HG03432 (cell line): ENCODE measurements at regions not wholly inside any gene's neighbourhood (a gene's known extent, or its start where the extent isn't known, plus 50 kb on each side); places are given as distances from the start of the nearest gene placed in this dataset.

Source experiments
- ATAC-seq: cut with Tn5 transposase; IDR thresholded peaks from one replicate; pipeline ENCODE4 v1.9.1; 2021; ENCODE audit warnings: mild to moderate bottlenecking, moderate library complexity; ENCODE audit not compliant: unreplicated experiment

DNA sequence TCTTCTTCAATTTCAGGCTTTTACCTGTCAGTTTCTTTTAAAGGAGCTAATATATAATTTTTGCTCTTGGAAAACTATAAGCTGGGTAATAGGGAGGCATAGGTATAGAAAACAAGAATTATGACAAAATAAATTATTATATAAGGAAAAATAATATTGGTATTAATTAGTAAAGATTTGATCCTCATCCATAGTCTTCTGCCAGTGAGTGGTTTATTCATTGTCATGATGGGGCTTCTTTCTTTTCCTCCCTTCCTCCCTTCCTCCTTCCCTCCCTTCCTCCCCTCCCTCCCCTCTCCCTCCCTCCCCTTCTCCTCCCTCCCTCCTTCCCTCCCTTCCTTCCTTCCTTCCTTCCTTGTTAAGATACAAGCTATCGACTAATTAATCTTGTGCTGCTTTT lies 698.6 kb downstream of the SORCS3 start:
- ATAC-seq, result no peak

DNA sequence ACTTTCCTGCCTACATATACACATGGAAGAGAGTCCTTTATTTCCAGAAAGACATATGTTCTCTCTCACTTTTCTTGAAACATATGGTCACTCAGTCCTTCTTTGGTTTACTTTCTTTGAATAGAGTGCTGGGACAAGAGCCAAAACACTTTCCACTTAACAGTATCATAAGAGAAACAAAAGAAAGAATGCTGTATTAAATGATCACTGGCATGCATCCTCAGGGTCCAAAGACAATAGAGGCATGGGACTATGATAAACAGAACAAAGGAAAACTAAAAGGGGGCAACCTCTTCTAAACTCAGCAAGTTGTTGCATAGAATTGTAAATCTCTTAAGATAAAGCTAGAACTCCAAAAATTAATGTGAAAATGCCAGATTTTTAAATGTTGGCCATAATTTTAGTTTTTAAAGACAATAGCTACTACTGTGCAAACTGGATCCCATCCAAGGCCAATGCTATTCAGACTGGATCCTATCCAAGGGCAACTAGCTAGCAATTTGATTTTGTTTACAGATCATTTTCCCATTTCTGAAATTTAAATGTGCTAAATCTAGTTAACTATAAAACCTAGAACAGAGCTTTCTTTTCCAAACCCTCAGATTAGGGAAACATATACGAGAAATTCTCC lies 687.5 kb downstream of the SORCS3 start:
- no peak for ATAC-seq
